Mesendoderm (in vitro differentiated cells): ENCODE measurements at regions not wholly inside any gene's neighbourhood (a gene's known extent, or its start where the extent isn't known, plus 50 kb on each side); places are given as distances from the start of the nearest gene placed in this dataset.
A peak's percentile ranks its signal among the peaks of the same experiment; 100 is the strongest.

Source experiments
- DNase-seq: peaks from one replicate; pipeline ENCODE4 v3.0.0; 2013
- H2AK5ac ChIP-seq: 2 replicates; pipeline ENCODE4 v1.6.1; 2013; ENCODE audit warnings: low read length, inconsistent platforms
- H2BK120ac ChIP-seq: 2 replicates; pipeline ENCODE4 v1.6.1; 2013; ENCODE audit warnings: low read depth, mild to moderate bottlenecking, low read length, moderate library complexity, mixed read lengths
- H2BK15ac ChIP-seq: replicated peaks from 2 replicates; pipeline ENCODE4 v1.6.1; 2013; ENCODE audit warnings: low read depth, mild to moderate bottlenecking, moderate library complexity
- H2BK5ac ChIP-seq: 2 replicates; pipeline ENCODE4 v1.6.1; 2013; ENCODE audit warnings: low read length, inconsistent platforms
- H3K18ac ChIP-seq: 2 replicates; pipeline ENCODE4 v1.6.1; 2013; ENCODE audit warnings: mild to moderate bottlenecking, low read length, mixed read lengths
- H3K23ac ChIP-seq: one replicate; pipeline ENCODE4 v1.6.1; 2013; ENCODE audit warnings: low read length
- H3K27ac ChIP-seq: 2 replicates; pipeline ENCODE4 v1.5.1; 2013; ENCODE audit warnings: low read depth, mild to moderate bottlenecking, inconsistent platforms, low read length, moderate library complexity
- H3K27me3 ChIP-seq: 2 replicates; pipeline ENCODE4 v1.6.1; 2013; ENCODE audit warnings: low read length, control low read depth, mild to moderate bottlenecking, inconsistent platforms; ENCODE audit not compliant: insufficient read depth, poor library complexity
- H3K36me3 ChIP-seq: 2 replicates; pipeline ENCODE4 v1.6.1; 2013; ENCODE audit warnings: low read length, inconsistent platforms; ENCODE audit not compliant: control insufficient read depth, insufficient read depth
- H3K4ac ChIP-seq: one replicate; pipeline ENCODE4 v1.6.1; 2013; ENCODE audit warnings: low read depth, mild to moderate bottlenecking, low read length, moderate library complexity
- H3K4me1 ChIP-seq: 2 replicates; pipeline ENCODE4 v1.6.1; 2013; ENCODE audit warnings: low read depth, low read length, inconsistent platforms; ENCODE audit not compliant: control insufficient read depth
- H3K4me2 ChIP-seq: 2 replicates; pipeline ENCODE4 v1.6.1; 2013; ENCODE audit warnings: low read length
- H3K4me3 ChIP-seq: 2 replicates; pipeline ENCODE4 v1.5.1; 2013; ENCODE audit warnings: mild to moderate bottlenecking, low read length
- H3K56ac ChIP-seq: one replicate; pipeline ENCODE4 v1.6.1; 2013; ENCODE audit warnings: low read length
- H3K79me1 ChIP-seq: 2 replicates; pipeline ENCODE4 v1.6.1; 2013; ENCODE audit warnings: low read length, inconsistent platforms
- H3K79me2 ChIP-seq: 2 replicates; pipeline ENCODE4 v1.6.1; 2013; ENCODE audit warnings: mild to moderate bottlenecking, low read length; ENCODE audit not compliant: control insufficient read depth, insufficient read depth
- H3K9ac ChIP-seq: 2 replicates; pipeline ENCODE4 v1.6.1; 2013; ENCODE audit warnings: low read length, inconsistent platforms
- H4K5ac ChIP-seq: one replicate; pipeline ENCODE4 v1.6.1; 2013; ENCODE audit warnings: low read length
- H4K8ac ChIP-seq: one replicate; pipeline ENCODE4 v1.6.1; 2013; ENCODE audit warnings: low read depth, mild to moderate bottlenecking, control low read depth, low read length, moderate library complexity
- WGBS: extraction: QIAGEN DNeasy Blood & Tissue Kit; methylation state at CpG from one replicate; pipeline ENCODE4 v1.1.7; 2013; ENCODE audit warnings: low lambda C conversion rate, missing lambda C conversion rate; ENCODE audit not compliant: insufficient coverage; ENCODE audit errors: extremely low coverage; 5-methylcytosine and 5-hydroxymethylcytosine counted together

GRCh38 chr16:64211331-64211730, 910.5 kb downstream of the CDH11 start:
- no peak overlapping the region for H3K4me3 ChIP-seq

GRCh38 chr16:64206862-64207261, 915.0 kb downstream of the CDH11 start:
- no peak overlapping the region for H2BK120ac ChIP-seq
- H3K27ac ChIP-seq: no peak overlapping the region
- H2BK15ac ChIP-seq: no peak overlapping the region
- no peaks in the 10 kb centered on the region for H3K4me1 ChIP-seq
- no peak overlapping the region for H3K18ac ChIP-seq
- no peak overlapping the region for H3K9ac ChIP-seq
- no peak overlapping the region for H3K4me3 ChIP-seq
- H2BK5ac ChIP-seq: no peak overlapping the region
- no CpG with 5 or more reads among the region's 2 CpGs for WGBS
- no peak overlapping the region for H3K4me2 ChIP-seq
- no peaks in the 10 kb centered on the region for H3K79me1 ChIP-seq
- no peak overlapping the region for H4K8ac ChIP-seq
- no peak overlapping the region for H2AK5ac ChIP-seq
- peak; percentile 44 for DNase-seq
- no peak overlapping the region for H3K23ac ChIP-seq
- no peak overlapping the region for H3K4ac ChIP-seq
- no peaks in the 10 kb centered on the region for H3K79me2 ChIP-seq
- no peaks in the 10 kb centered on the region for H3K27me3 ChIP-seq
- no peaks in the 10 kb centered on the region for H3K36me3 ChIP-seq
- no peak overlapping the region for H4K5ac ChIP-seq
- H3K56ac ChIP-seq: no peak overlapping the region

More at GRCh38 chr16:64211331-64211730, 910.5 kb downstream of the CDH11 start:
- DNase-seq: no peak
- Histone ChIP-seq H3K4me1 (no peaks in the 10 kb centered on the region), H3K4me2 (no peak overlapping the region), H2BK120ac (no peak overlapping the region), H3K23ac (no peak overlapping the region), H3K9ac (no peak overlapping the region), H4K8ac (no peak overlapping the region), H3K56ac (no peak overlapping the region), H3K18ac (no peak overlapping the region), H3K27ac (no peak overlapping the region), H3K27me3 (no peaks in the 10 kb centered on the region), H3K36me3 (no peaks in the 10 kb centered on the region), H2BK15ac (no peak overlapping the region), H2BK5ac (no peak overlapping the region), H4K5ac (no peak overlapping the region), H3K79me1 (no peaks in the 10 kb centered on the region), H3K79me2 (no peaks in the 10 kb centered on the region), H3K4ac (no peak overlapping the region), H2AK5ac (no peak overlapping the region)
- no CpG with 5 or more reads among the region's 5 CpGs for WGBS

- Histone ChIP-seq H3K4me2 (no peak overlapping the region), H2BK120ac (no peak overlapping the region), H3K36me3 (no peaks in the 10 kb centered on the region), H3K27ac (no peak overlapping the region), H4K5ac (no peak overlapping the region), H3K27me3 (no peaks in the 10 kb centered on the region), H3K4me1 (no peaks in the 10 kb centered on the region), H3K79me1 (no peaks in the 10 kb centered on the region), H2BK15ac (no peak overlapping the region), H4K8ac (no peak overlapping the region), H3K4me3 (no peak overlapping the region), H3K4ac (no peak overlapping the region), H3K23ac (no peak overlapping the region), H3K79me2 (no peaks in the 10 kb centered on the region), H3K18ac (no peak overlapping the region), H3K56ac (no peak overlapping the region), H2BK5ac (no peak overlapping the region), H2AK5ac (no peak overlapping the region), H3K9ac (no peak overlapping the region)
- no CpG with 5 or more reads among the region's 4 CpGs for WGBS
- no peak for DNase-seq
These were observed 918.7 kb downstream of the CDH11 start for GRCh38 chr16:64203126-64203525.

GRCh38 chr16:64202571-64202970, 919.3 kb downstream of the CDH11 start:
- Histone ChIP-seq H3K18ac (no peak overlapping the region), H3K36me3 (no peaks in the 10 kb centered on the region), H3K56ac (no peak overlapping the region), H4K8ac (no peak overlapping the region), H3K4me2 (no peak overlapping the region), H2BK5ac (no peak overlapping the region), H2AK5ac (no peak overlapping the region), H3K79me1 (no peaks in the 10 kb centered on the region), H3K27me3 (no peaks in the 10 kb centered on the region), H4K5ac (no peak overlapping the region), H3K23ac (no peak overlapping the region), H3K79me2 (no peaks in the 10 kb centered on the region), H3K4ac (no peak overlapping the region), H3K4me1 (no peaks in the 10 kb centered on the region), H2BK15ac (no peak overlapping the region), H2BK120ac (no peak overlapping the region), H3K9ac (no peak overlapping the region), H3K4me3 (no peak overlapping the region), H3K27ac (no peak overlapping the region)
- no CpG with 5 or more reads among the region's 4 CpGs for WGBS
- DNase-seq: peak; percentile 35

GRCh38 chr16:64196444-64196843, 925.4 kb downstream of the CDH11 start:
- no peaks in the 10 kb centered on the region for H3K36me3 ChIP-seq
- no peak overlapping the region for H3K18ac ChIP-seq
- no peak overlapping the region for H3K9ac ChIP-seq
- H4K8ac ChIP-seq: no peak overlapping the region
- H3K79me2 ChIP-seq: no peaks in the 10 kb centered on the region
- H3K27me3 ChIP-seq: no peaks in the 10 kb centered on the region
- no CpG with 5 or more reads among the region's 1 CpG for WGBS
- no peaks in the 10 kb centered on the region for H3K79me1 ChIP-seq
- no peak overlapping the region for H2BK120ac ChIP-seq
- H3K4me2 ChIP-seq: no peak overlapping the region
- H3K56ac ChIP-seq: no peak overlapping the region
- DNase-seq: no peak
- H3K4ac ChIP-seq: no peak overlapping the region
- H3K4me1 ChIP-seq: no peaks in the 10 kb centered on the region
- H3K27ac ChIP-seq: no peak overlapping the region
- no peak overlapping the region for H2BK5ac ChIP-seq
- H2AK5ac ChIP-seq: no peak overlapping the region
- no peak overlapping the region for H2BK15ac ChIP-seq
- no peak overlapping the region for H3K4me3 ChIP-seq
- no peak overlapping the region for H4K5ac ChIP-seq
- H3K23ac ChIP-seq: no peak overlapping the region

- Histone ChIP-seq H3K36me3 (no peaks in the 10 kb centered on the region), H4K5ac (no peak overlapping the region), H2BK5ac (no peak overlapping the region), H3K4me3 (no peak overlapping the region), H3K56ac (no peak overlapping the region), H2BK15ac (no peak overlapping the region), H3K18ac (no peak overlapping the region), H3K4me2 (no peak overlapping the region), H3K27me3 (no peaks in the 10 kb centered on the region), H3K4me1 (no peaks in the 10 kb centered on the region), H3K23ac (no peak overlapping the region), H3K9ac (no peak overlapping the region), H2BK120ac (no peak overlapping the region), H3K4ac (no peak overlapping the region), H3K27ac (no peak overlapping the region), H2AK5ac (no peak overlapping the region), H3K79me1 (no peaks in the 10 kb centered on the region), H4K8ac (no peak overlapping the region), H3K79me2 (no peaks in the 10 kb centered on the region)
- DNase-seq: no peak
- WGBS: no CpG with 5 or more reads among the region's 3 CpGs
These were observed 935.9 kb downstream of the CDH11 start for GRCh38 chr16:64185954-64186353.
